DND-41 (cell line): ENCODE measurements at regions not wholly inside any gene's neighbourhood (a gene's known extent, or its start where the extent isn't known, plus 50 kb on each side); places are given as distances from the start of the nearest gene placed in this dataset.

Experiments
- ATAC-seq: fragments of 200-7000 bp; cut with Tn5 transposase; 3 replicates; pipeline ENCODE4 v1.9.1; 2021; ENCODE audit warnings: low read depth; ENCODE audit not compliant: insufficient read depth
- DNase-seq: peaks from one replicate; pipeline ENCODE4 v3.0.0-alpha.2; 2020
- H2AFZ ChIP-seq: 2 replicates; pipeline ENCODE4 v1.6.0; 2012; ENCODE audit warnings: low read depth, low read length
- H3K27ac ChIP-seq: 2 replicates; pipeline ENCODE4 v1.5.1; 2012; ENCODE audit warnings: low read length, inconsistent platforms
- H3K27me3 ChIP-seq: fragments of 200-600 bp; sonication (generic); 2 replicates; pipeline ENCODE4 v1.6.0; 2012; ENCODE audit warnings: low read length, mild to moderate bottlenecking, inconsistent platforms; ENCODE audit not compliant: insufficient read depth, poor library complexity
- H3K36me3 ChIP-seq: 2 replicates; pipeline ENCODE4 v1.5.1; 2012; ENCODE audit warnings: low read length, inconsistent platforms; ENCODE audit not compliant: insufficient read depth
- H3K4me1 ChIP-seq: 2 replicates; pipeline ENCODE4 v1.5.1; 2012; ENCODE audit warnings: mild to moderate bottlenecking, low read length; ENCODE audit not compliant: insufficient read depth
- H3K4me2 ChIP-seq: 2 replicates; pipeline ENCODE4 v1.6.0; 2012; ENCODE audit warnings: mild to moderate bottlenecking, moderate library complexity, low read length, inconsistent platforms; ENCODE audit not compliant: insufficient read depth
- H3K4me3 ChIP-seq, 2 experiments: fragments of 200-600 bp in 1 of 2; shearing (Covaris generic) in 1 of 2; 2 replicates each; pipeline ENCODE4 v1.5.1; 2012 to 2016; ENCODE audit warnings: inconsistent platforms in 2 of 2, low read length in 2 of 2, mild to moderate bottlenecking in 2 of 2, low read depth in 1 of 2, moderate library complexity in 1 of 2
- H3K79me2 ChIP-seq: 2 replicates; pipeline ENCODE4 v1.6.0; 2012; ENCODE audit warnings: low read length, inconsistent platforms; ENCODE audit not compliant: insufficient read depth
- H3K9ac ChIP-seq: 2 replicates; pipeline ENCODE4 v1.6.0; 2012; ENCODE audit warnings: low read depth, mild to moderate bottlenecking, inconsistent platforms, low read length, moderate library complexity
- H3K9me3 ChIP-seq: 2 replicates; pipeline ENCODE4 v1.5.1; 2012; ENCODE audit warnings: low read length, moderate library complexity, mild to moderate bottlenecking, inconsistent platforms; ENCODE audit not compliant: insufficient read depth, severe bottlenecking
- H4K20me1 ChIP-seq: 2 replicates; pipeline ENCODE4 v1.6.0; 2012; ENCODE audit warnings: low read length; ENCODE audit not compliant: insufficient read depth
- CTCF ChIP-seq: IDR thresholded peaks from 2 replicates; pipeline ENCODE4 v1.5.1; 2012; ENCODE audit warnings: borderline replicate concordance, low read length, moderate library complexity, mild to moderate bottlenecking; ENCODE audit not compliant: poor library complexity, severe bottlenecking; ENCODE audit errors: extremely low read depth
- EZH2 ChIP-seq: IDR thresholded peaks from 3 replicates; pipeline ENCODE4 v1.6.1; 2012; ENCODE audit warnings: borderline replicate concordance, low read depth, mild to moderate bottlenecking, moderate library complexity, low read length, inconsistent platforms; ENCODE audit not compliant: severe bottlenecking

GRCh38 chr7:41820111-41820671, 117.3 kb upstream of the INHBA start:
- TF ChIP-seq CTCF: no peak
- H3K4me2 ChIP-seq: no peak overlapping the region
- H3K4me3 ChIP-seq: no peak overlapping the region

GRCh38 chr7:41819645-41820044, 116.8 kb upstream of the INHBA start:
- DNase-seq: no peak
- H3K9me3 ChIP-seq: no peaks in the 10 kb centered on the region

More at GRCh38 chr7:41820111-41820671, 117.3 kb upstream of the INHBA start:
- Histone ChIP-seq H3K9me3 (no peaks in the 10 kb centered on the region), H3K9ac (no peak overlapping the region), H3K27ac (no peak overlapping the region), H4K20me1 (no peaks in the 10 kb centered on the region), H3K27me3 (no peaks in the 10 kb centered on the region), H3K4me1 (peaks cover 11% of the 10 kb centered on the region), H2AFZ (no peak overlapping the region), H3K36me3 (no peaks in the 10 kb centered on the region), H3K79me2 (no peaks in the 10 kb centered on the region)
- DNase-seq (no peak), ATAC-seq (no peak)

GRCh38 chr7:41818765-41819398, 116.0 kb upstream of the INHBA start:
- no peak overlapping the region for H3K4me2 ChIP-seq
- no peak overlapping the region for H3K9ac ChIP-seq
- no peak overlapping the region for H2AFZ ChIP-seq
- no peaks in the 10 kb centered on the region for H3K27me3 ChIP-seq
- no peak overlapping the region for H3K27ac ChIP-seq
- no peaks in the 10 kb centered on the region for H3K79me2 ChIP-seq
- TF ChIP-seq CTCF (no peak), EZH2 (no peak)
- no peaks in the 10 kb centered on the region for H4K20me1 ChIP-seq
- no peaks in the 10 kb centered on the region for H3K36me3 ChIP-seq
- no peaks in the 10 kb centered on the region for H3K9me3 ChIP-seq
- ATAC-seq (no peak), DNase-seq (no peak)
- H3K4me3 ChIP-seq: no peak overlapping the region
- peaks cover 11% of the 10 kb centered on the region for H3K4me1 ChIP-seq

More at GRCh38 chr7:41819645-41820044, 116.8 kb upstream of the INHBA start:
- H3K79me2 ChIP-seq: no peaks in the 10 kb centered on the region
- no peak overlapping the region for H3K9ac ChIP-seq
- no peak overlapping the region for H3K27ac ChIP-seq
- no peak for TF ChIP-seq CTCF
- no peak for TF ChIP-seq EZH2
- no peak overlapping the region for H3K4me3 ChIP-seq
- no peak for ATAC-seq
- no peak overlapping the region for H3K4me2 ChIP-seq
- peaks cover 11% of the 10 kb centered on the region for H3K4me1 ChIP-seq
- no peaks in the 10 kb centered on the region for H3K36me3 ChIP-seq
- H2AFZ ChIP-seq: no peak overlapping the region
- H4K20me1 ChIP-seq: no peaks in the 10 kb centered on the region
- no peaks in the 10 kb centered on the region for H3K27me3 ChIP-seq
